GM18907 (cell line): ENCODE measurements at regions not wholly inside any gene's neighbourhood (a gene's known extent, or its start where the extent isn't known, plus 50 kb on each side); places are given as distances from the start of the nearest gene placed in this dataset.
"Not testable (repeated sequence)": the region's sequence is repeated elsewhere in the genome, so short reads cannot be mapped to it uniquely, and the experiment has no call there.

Source experiments
- ATAC-seq: cut with Tn5 transposase; IDR thresholded peaks from one replicate; pipeline ENCODE4 v1.9.1; 2021; ENCODE audit warnings: mild to moderate bottlenecking, moderate library complexity; ENCODE audit not compliant: unreplicated experiment

DNA sequence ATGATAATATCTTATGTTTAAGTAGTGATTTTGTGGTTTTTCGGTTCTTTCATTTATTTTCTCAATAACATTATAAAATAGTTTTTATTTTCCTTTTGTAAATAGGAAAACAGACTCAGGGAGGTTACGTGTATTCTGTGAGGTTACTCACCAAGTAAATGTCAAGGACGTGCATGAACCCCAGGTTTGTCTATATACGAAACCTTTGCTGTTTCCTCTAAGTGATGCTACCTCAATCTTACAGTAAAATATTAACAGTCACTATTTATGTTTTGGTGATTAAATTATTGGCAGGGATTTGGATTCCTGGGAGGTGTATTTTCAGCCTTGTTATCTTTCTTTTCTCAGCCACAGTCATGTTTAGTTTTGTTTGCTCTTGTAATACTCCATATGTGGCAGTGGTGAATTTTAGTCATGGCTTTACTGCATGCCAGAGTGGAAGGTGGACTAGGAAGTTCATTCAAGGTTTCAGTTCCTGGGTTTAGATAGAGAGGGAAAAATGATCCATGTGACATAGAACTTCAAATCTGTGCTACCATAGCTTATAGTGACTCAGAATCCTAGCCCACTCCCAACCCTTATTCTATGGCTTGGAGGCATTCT is 139.9 kb downstream of the ARL4A start:
- no peak for ATAC-seq

DNA sequence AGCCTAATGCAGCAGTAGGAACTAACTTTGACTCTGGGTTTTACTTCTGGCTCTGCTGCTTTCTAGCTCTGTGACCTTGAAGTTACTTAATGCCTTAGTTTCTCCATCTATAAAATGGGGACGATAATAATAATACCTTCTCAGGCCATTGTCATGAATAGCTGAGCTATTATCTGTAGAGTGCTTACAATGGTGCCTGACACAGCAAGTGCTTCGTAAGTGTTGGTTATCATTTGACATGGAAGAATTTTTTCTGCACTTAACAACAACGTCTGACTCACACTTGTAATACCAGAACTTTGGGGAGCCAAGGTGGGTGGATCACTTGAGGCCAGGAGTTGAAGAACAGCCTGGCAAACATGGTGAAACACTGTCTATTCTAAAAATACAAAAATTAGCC is 140.5 kb downstream of the ARL4A start:
- ATAC-seq = no peak

DNA sequence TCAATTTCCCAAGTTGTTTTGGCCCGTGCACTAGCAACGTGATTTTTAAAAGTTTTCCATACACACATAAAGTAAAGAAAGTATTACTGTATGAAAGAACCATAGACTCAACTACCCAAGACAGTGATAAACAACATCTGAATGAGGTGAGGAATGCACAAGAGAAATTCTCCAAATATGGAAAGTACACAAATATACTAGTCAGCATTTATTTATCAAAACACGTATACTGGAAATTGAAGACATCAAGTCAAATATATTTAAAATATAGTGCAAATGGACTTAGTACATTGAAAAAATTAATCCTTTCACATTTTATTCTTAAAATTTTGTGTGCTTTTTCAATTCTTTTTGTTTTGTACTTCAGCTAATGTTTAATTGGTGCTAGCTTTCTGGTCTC is 143.6 kb downstream of the ARL4A start:
- ATAC-seq = no peak

DNA sequence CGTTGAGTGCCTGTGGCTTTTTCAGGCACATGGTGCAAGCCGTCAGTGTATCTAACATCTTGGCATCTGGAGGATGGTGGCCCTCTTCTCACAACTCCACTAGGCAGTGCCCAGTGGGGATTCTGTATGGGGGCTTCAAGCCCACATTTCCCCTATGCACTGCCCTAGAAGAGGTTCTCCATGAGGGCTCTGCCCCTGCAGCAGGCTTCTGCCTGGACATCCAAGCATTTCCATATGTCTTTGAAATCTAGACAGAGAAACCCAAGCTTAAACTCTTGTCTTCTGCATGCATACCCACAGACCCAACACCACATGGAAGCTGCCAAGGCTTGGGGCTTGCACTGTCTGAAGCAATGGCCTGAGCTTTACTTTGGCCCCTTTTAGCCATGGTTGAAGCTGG is 146.4 kb downstream of the ARL4A start:
- no peak for ATAC-seq

DNA sequence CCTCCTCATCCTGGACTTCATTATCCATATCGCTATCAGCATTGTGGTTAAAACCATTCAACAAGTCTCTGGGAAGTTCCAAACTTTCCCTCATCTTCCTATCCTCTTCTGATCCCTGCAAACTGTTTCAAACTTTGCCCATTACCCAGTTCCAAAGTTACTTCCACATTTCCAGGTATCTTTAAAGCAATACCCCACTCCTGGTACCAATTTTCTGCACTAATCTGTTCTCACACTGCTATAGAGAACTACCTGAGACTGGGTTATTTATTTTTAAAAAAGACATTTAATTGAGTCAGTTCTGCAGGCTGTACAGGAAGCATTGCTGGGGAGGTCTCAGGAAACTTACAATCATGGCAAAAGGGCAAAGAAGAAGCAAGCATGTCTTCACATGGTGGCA is 147.3 kb downstream of the ARL4A start:
- no peak for ATAC-seq

DNA sequence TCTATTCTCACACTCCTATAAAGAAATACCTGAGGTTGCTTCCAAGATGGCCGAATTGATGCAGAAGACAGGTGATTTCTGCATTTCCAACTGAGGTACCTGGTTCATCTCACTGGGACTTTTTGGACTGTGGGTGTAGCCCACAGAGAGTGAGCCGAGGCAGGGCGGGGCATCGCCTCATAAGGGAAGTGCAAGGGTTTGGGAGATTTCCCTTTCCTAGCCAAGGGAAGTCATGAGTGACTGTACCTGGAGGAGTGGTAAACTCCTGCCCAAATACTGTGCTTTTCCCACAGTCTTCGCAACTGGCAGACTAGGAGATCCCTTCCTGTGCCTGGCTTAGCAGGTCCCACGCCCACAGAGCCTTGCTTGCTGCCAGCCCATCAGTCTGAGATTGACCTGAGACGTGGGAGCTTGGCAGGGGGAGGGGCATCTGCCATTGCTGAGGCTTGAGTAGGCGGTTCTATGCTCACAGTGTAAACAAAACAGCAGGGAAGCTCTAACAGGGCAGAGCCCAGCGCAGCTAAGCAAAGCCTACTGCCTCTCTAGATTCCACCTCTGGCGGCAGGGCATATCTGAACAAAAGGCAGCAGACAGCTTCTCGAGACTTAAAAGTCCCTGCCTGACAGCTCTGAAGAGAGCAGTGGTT is 152.2 kb downstream of the ARL4A start:
- ATAC-seq = no peak

DNA sequence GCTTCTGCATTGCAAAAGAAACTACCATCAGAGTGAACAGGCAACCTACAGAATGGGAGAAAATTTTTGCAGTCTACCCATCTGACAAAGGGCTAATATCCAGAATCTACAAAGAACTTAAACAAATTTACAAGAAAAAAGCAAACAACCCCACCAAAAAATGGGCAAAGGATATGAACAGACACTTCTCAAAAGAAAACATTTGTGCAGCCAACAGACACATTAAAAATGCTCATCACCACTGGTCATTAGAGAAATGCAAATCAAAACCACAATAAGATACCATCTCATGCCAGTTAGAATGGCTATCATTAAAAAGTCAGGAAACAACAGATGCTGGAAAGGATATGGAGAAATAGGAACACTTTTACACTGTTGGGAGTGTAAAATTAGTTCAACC is 157.3 kb downstream of the ARL4A start:
- not testable (repeated sequence) for ATAC-seq

DNA sequence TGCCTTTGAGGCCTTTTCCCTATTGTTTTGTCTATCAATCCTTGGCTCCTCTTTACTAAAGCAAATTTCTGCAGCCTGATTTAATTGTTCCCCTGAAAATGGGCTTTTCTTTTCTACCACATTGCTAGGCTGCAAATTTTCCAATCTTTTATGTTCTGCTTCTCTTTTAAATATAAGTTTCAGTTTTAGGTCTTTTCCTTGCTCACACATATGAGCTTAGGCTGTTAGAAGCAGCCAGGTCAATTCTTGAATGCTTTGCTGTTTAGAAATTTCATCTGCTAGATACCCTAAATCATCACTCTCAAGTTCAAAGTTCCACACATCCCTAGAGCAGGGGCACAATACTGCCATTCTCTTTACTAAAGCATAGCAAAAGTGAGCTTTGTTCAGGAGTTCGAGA is 159.6 kb downstream of the ARL4A start:
- no peak for ATAC-seq

DNA sequence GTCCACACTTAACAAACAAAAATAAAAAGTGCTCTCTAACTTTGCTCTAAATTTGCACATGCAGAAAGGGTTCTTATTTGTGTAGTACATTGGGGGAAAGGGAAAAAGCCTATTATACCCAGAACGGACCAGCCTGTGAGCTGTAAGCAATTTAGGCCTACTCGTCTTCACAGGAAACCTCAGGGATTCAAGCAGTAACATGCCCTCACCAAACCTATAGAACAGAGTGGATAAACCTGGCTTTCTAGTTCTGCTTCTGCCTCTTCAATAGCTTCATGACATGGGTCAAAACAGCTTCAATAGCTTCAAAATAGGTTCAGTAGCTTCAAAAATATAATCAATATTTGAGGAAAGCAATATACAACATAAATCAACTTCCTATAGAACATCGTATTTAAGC is 163.7 kb downstream of the ARL4A start:
- no peak for ATAC-seq

DNA sequence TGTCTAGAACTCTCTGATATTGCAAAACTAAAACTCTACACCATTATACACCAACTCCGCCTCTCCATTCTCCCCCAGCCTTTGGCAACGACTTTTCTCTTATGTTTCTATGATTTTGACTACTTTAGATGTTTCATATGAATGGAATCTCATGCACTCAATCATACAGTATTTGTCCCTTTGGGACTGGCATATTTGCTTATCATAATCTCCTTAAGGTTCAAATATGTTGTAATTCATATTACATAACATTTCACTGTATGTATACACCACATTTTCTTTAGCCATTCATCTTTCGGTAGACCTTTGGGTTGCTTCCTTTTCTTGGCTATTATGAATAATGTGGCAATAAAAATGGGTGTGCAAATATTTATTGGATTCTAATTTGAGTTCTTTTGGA is 164.4 kb downstream of the ARL4A start:
- ATAC-seq = no peak

DNA sequence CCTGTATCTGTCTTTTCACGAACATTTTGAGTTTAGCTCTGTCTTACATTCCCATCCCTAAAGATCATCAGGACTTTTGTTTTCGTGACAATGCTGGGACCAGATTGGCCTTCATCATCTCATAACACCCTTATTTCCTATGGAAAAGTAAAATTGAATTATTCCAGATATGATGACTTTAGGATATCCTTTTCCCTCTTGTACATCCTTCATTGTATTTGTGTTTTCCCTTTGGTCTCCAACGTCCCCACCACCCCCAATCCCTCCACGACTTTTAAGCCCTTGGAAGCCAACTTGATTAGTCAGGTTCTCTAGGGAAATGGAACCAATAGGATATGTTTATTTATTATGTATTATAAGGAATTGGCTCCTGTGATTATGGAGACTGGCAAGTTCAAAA is 167.6 kb downstream of the ARL4A start:
- ATAC-seq = no peak

DNA sequence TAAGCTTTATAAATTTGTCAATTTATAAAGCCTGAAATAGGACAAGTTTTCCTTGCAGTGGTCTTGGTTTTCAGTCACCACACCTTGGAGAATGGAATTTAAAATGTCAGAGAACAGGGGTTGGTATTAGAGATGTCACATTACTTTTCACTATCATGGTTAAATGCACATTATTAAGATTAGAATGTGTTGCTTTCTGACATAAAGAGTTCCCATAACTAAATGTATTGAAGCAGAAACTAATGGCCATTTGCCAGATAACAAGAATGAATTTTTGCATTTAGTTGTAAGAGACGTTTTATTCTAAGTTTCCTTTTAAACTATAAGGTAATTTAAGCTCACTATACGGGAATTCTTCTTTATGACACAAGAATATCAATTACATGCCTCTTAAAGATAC is 172.3 kb downstream of the ARL4A start:
- ATAC-seq = no peak

DNA sequence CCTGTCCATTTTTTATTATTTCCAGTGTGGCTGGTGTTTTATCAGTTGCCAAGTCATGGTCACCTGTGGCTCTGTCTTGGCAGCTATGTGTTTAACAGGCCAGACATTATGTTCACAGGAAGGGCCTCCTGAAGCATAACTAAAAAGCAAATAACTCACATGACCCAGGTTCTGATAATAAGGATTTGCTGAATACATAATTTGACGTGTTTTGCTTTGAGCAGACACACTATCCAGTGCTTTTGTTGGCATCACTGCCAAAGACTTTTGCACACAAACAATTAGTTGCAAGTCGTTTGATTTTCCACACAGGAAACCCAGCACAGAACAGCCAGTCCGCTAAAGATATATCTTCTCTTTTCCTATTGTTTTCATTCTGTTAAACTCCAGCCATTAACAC is 173.6 kb downstream of the ARL4A start:
- ATAC-seq = no peak

DNA sequence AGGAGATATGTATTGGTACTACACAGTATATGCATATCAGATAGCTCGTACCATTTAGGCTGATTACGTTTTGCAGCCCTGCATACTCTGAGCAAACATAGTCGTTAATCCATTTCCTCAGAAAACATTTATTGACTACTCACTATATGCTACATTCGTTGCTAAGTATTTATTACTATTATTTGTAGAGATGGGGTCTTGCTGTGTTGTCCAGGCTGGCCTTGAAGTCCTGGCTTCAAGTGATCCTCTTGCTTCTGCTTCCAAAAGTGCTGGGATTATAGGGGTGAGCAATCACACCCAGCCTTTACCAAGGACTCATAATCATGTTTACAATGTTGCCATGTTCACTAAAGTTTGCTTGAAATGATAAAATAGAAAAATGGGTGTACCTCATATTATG is 174.7 kb downstream of the ARL4A start:
- ATAC-seq = no peak

DNA sequence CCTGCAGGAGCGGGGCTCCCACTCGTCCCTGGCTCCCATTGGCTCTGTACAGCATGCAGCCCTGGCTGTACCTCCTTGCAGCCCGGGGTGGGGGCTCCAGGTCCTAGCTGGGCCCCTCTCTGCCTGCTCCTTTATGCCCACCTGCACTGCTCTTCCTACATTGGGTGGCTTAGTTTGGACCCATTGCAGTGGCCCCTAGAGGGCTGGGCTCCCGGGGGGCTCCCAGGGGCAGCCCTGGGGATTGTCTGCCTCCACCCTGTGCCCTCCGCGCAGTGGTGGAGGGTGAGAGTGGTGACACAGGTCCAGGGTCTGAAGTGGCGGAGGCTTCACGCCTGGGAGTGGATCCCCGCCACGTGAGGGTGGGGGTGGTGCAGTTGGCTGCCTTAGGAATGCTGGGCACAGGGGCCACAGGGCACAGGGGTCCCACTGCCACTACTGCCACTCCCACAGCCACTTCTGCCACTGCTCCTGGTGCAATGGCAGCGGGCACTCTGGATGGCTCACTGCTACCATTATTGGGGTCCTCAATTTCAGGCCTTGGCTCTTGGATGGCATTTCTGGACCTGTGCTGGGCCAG is 177.1 kb downstream of the ARL4A start:
- ATAC-seq = no peak

DNA sequence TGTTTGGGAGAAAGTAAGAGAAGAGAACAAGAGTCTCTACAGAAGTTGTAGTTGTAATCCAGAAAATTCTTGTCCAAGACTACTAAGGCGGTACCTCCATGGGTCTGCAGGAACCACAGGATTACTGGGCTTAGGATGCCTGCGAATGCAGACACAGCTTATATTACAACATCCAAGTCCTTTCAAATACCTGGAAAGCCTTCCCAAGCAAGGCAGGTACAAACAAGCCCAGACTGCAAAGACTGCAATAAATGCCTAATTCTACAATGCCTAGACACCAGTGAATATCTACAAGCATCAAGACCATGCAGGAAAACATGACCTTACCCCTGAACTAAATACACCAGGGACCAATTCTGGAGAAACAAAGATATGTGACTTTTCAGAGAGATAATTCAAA is 178.2 kb downstream of the ARL4A start:
- no peak for ATAC-seq

DNA sequence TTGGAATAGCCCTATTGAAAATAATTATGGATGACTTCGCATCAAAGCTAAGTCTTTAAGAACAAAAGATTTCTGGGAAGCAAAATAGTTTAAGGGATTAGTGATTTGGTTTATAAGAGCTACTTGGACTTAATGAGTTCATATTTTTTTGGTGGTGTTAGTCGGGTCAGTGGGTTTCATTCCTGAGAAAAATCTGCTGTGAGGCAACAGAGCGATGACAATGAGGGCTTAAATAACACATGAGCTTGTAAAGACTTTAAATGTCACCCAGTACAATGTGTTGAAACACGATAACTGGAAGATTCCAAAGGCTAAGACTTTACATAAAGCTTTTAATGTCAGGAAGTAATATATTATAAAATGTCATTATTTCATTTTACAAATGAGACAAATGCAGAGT is 178.8 kb downstream of the ARL4A start:
- no peak for ATAC-seq

DNA sequence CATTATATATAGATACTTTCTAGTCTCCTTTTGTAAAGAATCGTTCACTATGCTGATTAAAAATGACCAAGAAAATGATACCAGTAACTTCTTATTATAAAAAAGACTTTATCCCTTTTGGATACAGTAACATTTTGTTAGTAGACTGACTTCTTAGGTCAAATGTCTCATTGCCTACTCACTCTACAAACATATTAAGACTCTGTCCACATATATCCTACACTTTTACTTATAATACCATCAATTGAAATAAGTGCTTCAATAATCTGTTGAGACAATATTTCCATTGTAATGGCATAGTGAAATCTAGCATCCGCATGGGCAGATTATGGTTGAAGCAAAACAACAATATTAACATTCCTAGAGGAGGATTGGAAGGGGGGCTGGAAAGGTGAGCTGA is 180.6 kb downstream of the ARL4A start:
- no peak for ATAC-seq

DNA sequence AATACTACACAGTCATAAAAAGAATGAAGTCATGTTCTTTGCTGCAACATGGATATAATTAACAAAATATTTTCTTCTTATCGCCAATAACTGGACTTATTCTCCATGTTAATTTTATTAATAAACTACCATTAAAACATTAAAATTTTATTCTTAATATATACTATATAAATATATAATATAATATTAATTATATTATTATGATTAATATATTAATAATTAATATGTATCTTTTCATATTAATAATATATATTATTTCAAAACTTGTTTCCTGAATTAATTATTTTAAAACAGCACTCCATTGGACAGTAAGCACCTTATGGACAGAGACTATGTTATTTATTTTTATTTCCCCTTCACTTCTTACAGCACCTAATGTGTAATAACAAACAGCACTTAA is 182.8 kb downstream of the ARL4A start:
- no peak for ATAC-seq

DNA sequence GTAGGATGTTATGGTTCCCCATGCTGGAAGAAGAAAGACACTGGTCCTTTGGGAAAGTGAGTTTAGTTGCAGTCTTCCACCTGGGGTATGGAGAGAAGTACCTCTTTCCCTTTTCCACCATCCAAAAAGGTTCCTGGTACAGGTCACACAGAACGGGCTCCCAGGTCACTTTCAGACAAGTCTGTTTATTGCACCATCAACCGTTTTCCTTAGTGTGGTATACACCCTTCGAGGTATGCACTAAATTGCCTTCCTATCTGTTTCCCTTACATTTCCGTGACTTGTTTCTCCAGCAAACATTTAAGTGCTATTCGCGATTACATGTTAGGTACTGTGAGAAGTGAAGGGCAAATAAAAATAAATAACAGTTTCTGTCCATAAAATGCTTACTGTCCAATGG is 185.1 kb downstream of the ARL4A start:
- no peak for ATAC-seq

DNA sequence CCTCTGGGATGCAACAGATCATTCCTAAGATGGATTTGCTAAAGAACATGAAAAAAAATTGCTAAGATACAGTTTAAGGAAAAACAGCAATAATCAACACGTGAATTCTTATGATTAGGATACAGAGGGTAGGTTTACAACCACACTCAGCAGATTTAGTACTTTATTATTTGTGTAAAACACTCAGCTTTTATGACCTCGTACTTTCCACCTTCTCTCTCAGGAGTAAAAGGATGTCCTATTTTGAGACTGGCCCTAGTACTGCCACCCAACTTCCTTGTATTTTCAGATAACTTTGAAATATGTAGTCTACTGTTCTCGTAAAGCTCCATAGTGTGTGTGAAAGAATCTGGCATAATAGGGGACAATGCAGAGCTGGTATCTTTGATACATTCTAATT is 186.1 kb downstream of the ARL4A start:
- ATAC-seq = no peak

DNA sequence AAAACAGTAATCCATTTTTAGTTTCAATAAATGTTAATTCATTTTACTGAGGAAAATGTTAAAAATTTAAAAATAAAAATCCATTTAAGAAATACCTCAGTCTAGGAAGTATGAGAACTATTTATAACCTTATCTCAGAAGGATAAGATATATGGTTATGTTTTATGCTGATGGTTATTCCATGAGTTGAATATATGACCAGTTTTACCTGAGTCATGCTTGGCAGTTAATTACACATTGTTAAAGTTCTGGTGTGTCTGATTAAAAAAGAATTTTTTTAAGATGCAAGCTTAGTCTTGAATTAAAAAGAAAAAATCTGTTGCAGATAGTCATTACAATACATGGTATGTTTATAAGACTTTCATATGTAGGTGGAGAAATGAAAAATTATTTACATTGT is 191.7 kb downstream of the ARL4A start:
- ATAC-seq = no peak

DNA sequence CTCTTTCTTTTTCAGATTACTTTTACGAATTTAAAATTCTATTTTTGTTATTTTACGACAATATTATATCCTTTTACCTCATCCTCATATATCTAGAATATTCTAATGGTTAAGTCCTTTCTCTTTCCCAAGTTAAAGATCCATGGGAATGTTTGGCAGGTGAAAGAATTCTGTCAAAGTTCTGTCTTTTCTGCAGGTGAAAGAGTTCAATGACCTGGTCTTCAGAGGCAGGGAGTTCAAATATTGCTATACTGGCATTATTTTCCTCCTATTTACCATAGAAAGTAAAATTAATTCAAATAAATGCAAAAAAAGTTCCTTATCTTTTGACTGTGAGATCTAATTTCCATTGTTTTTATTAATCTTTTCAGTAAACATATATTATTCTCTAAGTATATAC is 194.3 kb downstream of the ARL4A start:
- no peak for ATAC-seq
